ENCODE measurements at regions not wholly inside any gene's neighbourhood (a gene's known extent, or its start where the extent isn't known, plus 50 kb on each side); places are given as distances from the start of the nearest gene placed in this dataset.

GRCh38 chr11:116658876-116659535 lies 113.8 kb downstream of the BUD13 start:
- TF ChIP-seq CTCF (IDR thresholded peaks at IDR 0.05 in 4 of 5, conservative IDR thresholded peaks at IDR 0.05 in 1 of 5) (no peak), POLR2A (IDR thresholded peaks at IDR 0.05) (no peak)

Data from gastrocnemius medialis (tissue), 4 donors.